ENCODE measurements at regions not wholly inside any gene's neighbourhood (a gene's known extent, or its start where the extent isn't known, plus 50 kb on each side); places are given as distances from the start of the nearest gene placed in this dataset.
A peak's percentile ranks its signal among the peaks of the same experiment; 100 is the strongest.

- no peak for DNase-seq (ENCODE audit: low read depth)
- H3K4me3 ChIP-seq (ENCODE audit: low read depth, low read length), result no peak overlapping the region
- TF ChIP-seq, protein P1, sequence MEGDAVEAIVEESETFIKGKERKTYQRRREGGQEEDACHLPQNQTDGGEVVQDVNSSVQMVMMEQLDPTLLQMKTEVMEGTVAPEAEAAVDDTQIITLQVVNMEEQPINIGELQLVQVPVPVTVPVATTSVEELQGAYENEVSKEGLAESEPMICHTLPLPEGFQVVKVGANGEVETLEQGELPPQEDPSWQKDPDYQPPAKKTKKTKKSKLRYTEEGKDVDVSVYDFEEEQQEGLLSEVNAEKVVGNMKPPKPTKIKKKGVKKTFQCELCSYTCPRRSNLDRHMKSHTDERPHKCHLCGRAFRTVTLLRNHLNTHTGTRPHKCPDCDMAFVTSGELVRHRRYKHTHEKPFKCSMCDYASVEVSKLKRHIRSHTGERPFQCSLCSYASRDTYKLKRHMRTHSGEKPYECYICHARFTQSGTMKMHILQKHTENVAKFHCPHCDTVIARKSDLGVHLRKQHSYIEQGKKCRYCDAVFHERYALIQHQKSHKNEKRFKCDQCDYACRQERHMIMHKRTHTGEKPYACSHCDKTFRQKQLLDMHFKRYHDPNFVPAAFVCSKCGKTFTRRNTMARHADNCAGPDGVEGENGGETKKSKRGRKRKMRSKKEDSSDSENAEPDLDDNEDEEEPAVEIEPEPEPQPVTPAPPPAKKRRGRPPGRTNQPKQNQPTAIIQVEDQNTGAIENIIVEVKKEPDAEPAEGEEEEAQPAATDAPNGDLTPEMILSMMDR (IDR thresholded peaks at IDR 0.05; ENCODE audit: low read depth, low read length, missing control alignments), result no peak
- in situ Hi-C loops (cut with HindIII; ENCODE audit: low sequenced_read_pairs), result no loop called here
These were observed 1303.5 kb upstream of the CITED2 start for GRCh38 chr6:140677781-140678528.

DNA sequence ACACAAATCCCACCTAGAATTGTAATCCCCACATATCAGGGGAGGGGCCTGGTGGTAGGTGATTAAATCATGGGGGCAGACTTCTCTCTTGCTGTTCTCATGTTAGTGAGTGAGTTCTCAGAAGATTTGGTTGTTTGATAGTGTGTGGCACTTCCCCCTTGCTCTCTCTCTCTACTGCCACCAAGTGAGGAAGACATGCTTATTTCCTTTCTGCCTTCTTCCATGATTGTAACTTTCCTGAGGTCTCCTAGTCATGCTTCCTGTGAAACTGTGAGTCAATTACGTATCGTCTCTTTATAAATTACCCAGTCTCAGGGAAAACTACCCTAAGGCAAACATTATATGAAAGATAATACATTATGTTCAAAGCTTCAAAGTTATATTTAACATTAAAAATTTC lies 1297.5 kb upstream of the CITED2 start:
- in situ Hi-C loops (cut with HindIII; ENCODE audit: low sequenced_read_pairs), result no loop called here

GRCh38 chr6:140670021-140670420 lies 1295.6 kb upstream of the CITED2 start:
- in situ Hi-C loops (cut with HindIII; ENCODE audit: low sequenced_read_pairs), result no loop called here
- H3K4me3 ChIP-seq (ENCODE audit: low read depth, low read length), result no peak overlapping the region
- TF ChIP-seq, protein P1 (IDR thresholded peaks at IDR 0.05; ENCODE audit: low read depth, low read length, missing control alignments), result no peak
- peak; percentile 9 for DNase-seq (ENCODE audit: low read depth)

More for the DNA sequence above, 1297.5 kb upstream of the CITED2 start:
- no peak for DNase-seq (ENCODE audit: low read depth)
- TF ChIP-seq, protein P1 (IDR thresholded peaks at IDR 0.05; ENCODE audit: low read depth, low read length, missing control alignments), result no peak
- H3K4me3 ChIP-seq (ENCODE audit: low read depth, low read length), result no peak overlapping the region

- H3K4me3 ChIP-seq (ENCODE audit: low read depth, low read length), result no peak overlapping the region
- DNase-seq (ENCODE audit: low read depth), result peak; percentile 2
- TF ChIP-seq, protein P1 (IDR thresholded peaks at IDR 0.05; ENCODE audit: low read depth, low read length, missing control alignments), result no peak
- in situ Hi-C loops (cut with HindIII; ENCODE audit: low sequenced_read_pairs), result no loop called here
These were observed 1294.9 kb upstream of the CITED2 start for GRCh38 chr6:140669321-140669720.

- TF ChIP-seq, protein P1 (IDR thresholded peaks at IDR 0.05; ENCODE audit: low read depth, low read length, missing control alignments), result no peak
- in situ Hi-C loops (cut with HindIII; ENCODE audit: low sequenced_read_pairs), result no loop called here
- no peak for DNase-seq (ENCODE audit: low read depth)
- no peak overlapping the region for H3K4me3 ChIP-seq (ENCODE audit: low read depth, low read length)
These were observed 1289.3 kb upstream of the CITED2 start for GRCh38 chr6:140663772-140664171.

GRCh38 chr6:140663094-140663493 lies 1288.6 kb upstream of the CITED2 start:
- in situ Hi-C loops (cut with HindIII; ENCODE audit: low sequenced_read_pairs), result no loop called here
- H3K4me3 ChIP-seq (ENCODE audit: low read depth, low read length), result no peak overlapping the region
- TF ChIP-seq, protein P1 (IDR thresholded peaks at IDR 0.05; ENCODE audit: low read depth, low read length, missing control alignments), result no peak
- no peak for DNase-seq (ENCODE audit: low read depth)
